SJCRH30 (cell line): ENCODE measurements at regions not wholly inside any gene's neighbourhood (a gene's known extent, or its start where the extent isn't known, plus 50 kb on each side); places are given as distances from the start of the nearest gene placed in this dataset.
"Not testable (repeated sequence)": the region's sequence is repeated elsewhere in the genome, so short reads cannot be mapped to it uniquely, and the experiment has no call there.

Source experiments
- DNase-seq, 2 experiments: peaks; one replicate each; pipeline ENCODE4 v3.0.0-alpha.2; 2015 to 2020
- H3K27ac ChIP-seq: fragments of 250-450 bp; sonication (Bioruptor Pico); 2 replicates; pipeline ENCODE4 v1.5.1; 2020; ENCODE audit warnings: mild to moderate bottlenecking, moderate library complexity
- H3K27me3 ChIP-seq: fragments of 250-450 bp; sonication (Bioruptor Pico); 2 replicates; pipeline ENCODE4 v1.5.1; 2020; ENCODE audit warnings: mild to moderate bottlenecking, moderate library complexity
- H3K36me3 ChIP-seq: fragments of 250-450 bp; sonication (Bioruptor Pico); 2 replicates; pipeline ENCODE4 v1.5.1; 2020; ENCODE audit warnings: mild to moderate bottlenecking, moderate library complexity
- H3K4me1 ChIP-seq: fragments of 250-450 bp; sonication (Bioruptor Pico); 2 replicates; pipeline ENCODE4 v1.5.1; 2020; ENCODE audit warnings: mild to moderate bottlenecking, moderate library complexity
- H3K4me3 ChIP-seq: fragments of 250-450 bp; sonication (Bioruptor Pico); 2 replicates; pipeline ENCODE4 v1.5.1; 2020; ENCODE audit warnings: mild to moderate bottlenecking, moderate library complexity
- H3K9me3 ChIP-seq: fragments of 250-450 bp; sonication (Bioruptor Pico); replicated peaks from 2 replicates; pipeline ENCODE4 v1.5.1; 2020; ENCODE audit warnings: mild to moderate bottlenecking, moderate library complexity

DNA sequence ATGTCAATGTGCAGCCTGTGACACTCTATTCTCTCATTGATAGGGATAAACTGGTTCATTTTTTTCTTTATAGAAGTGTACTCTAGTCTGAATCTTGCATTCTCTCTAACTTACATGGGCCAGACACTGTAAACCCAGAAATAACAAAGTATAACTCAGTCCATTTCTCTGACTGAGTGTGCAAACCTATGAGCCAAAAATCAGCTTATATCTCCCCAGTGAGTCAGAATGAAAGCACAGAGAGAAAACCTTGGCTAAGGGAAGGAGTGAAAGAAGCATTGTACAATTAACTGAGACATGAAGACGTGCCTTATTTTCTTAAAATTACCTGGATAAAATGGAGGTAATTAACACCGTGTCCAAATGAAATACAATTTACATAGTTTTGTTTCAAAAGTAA, 436.9 kb upstream of the IMPG1 start:
- no peaks in the 10 kb centered on the region for H3K36me3 ChIP-seq
- no peak overlapping the region for H3K27ac ChIP-seq
- no peaks in the 10 kb centered on the region for H3K4me1 ChIP-seq
- no peak overlapping the region for H3K4me3 ChIP-seq
- no peaks in the 10 kb centered on the region for H3K27me3 ChIP-seq
- no peak for DNase-seq
- H3K9me3 ChIP-seq: no peaks in the 10 kb centered on the region

GRCh38 chr6:76506808-76507207, 434.3 kb upstream of the IMPG1 start:
- no peaks in the 10 kb centered on the region for H3K9me3 ChIP-seq

DNA sequence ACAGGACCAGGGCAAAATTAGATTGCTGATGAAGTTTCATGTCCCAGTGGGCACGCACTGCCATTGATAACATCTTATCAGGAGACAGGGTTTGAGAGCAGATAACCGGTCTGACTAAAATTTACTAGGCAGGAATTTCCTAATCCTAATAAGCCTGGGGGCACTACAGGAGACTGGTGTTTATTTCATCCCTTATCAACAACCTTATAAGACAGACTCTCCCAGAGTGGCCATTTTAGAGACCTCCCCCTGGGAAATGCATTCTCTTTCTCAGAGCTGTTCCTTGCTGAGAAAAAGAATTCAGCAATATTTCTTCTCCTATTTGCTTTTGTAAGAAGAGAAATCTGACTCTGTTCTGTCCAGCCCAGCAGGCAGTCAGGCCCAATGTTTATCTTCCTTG, 423.4 kb upstream of the IMPG1 start:
- Histone ChIP-seq H3K9me3 (peaks cover 7% of the 10 kb centered on the region; the same call in 1 of the 2 replicates), H3K27me3 (no peaks in the 10 kb centered on the region), H3K27ac (no peak overlapping the region), H3K36me3 (no peaks in the 10 kb centered on the region), H3K4me3 (no peak overlapping the region), H3K4me1 (peaks cover under 1% of the 10 kb centered on the region; the same call in 1 of the 2 replicates)
- peak in 1 of 2 experiments; percentile 9 for DNase-seq

More at GRCh38 chr6:76506808-76507207, 434.3 kb upstream of the IMPG1 start:
- Histone ChIP-seq H3K4me3 (no peak overlapping the region), H3K27me3 (no peaks in the 10 kb centered on the region), H3K36me3 (no peaks in the 10 kb centered on the region), H3K27ac (no peak overlapping the region), H3K4me1 (no peaks in the 10 kb centered on the region)
- no peak for DNase-seq

DNA sequence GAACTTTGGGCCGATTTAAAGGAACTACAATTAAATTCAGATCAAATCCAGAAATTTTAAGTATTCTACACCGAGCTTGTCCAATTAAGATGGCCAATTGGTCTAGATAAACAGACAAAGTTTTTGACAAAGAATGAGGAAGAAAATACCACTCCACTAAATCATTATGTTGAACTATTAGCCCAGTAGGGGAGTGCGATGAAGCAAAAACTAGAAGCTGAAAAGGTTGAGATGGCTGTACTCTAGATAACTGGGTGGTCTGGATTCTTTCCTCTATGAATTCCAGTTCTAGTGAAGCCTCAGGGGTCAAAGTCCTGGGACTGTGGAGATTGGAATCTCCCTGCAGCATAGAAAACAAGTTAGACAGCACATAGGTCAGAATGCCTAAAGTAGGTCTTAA, 418.9 kb upstream of the IMPG1 start:
- H3K27me3 ChIP-seq, DNase-seq, H3K9me3 ChIP-seq, H3K36me3 ChIP-seq, H3K4me1 ChIP-seq, H3K4me3 ChIP-seq, H3K27ac ChIP-seq: not testable (repeated sequence)

- no peak overlapping the region for H3K27ac ChIP-seq
- peak; percentile 15 to 29 for DNase-seq
These were observed 418.0 kb upstream of the IMPG1 start for GRCh38 chr6:76490456-76490855.

DNA sequence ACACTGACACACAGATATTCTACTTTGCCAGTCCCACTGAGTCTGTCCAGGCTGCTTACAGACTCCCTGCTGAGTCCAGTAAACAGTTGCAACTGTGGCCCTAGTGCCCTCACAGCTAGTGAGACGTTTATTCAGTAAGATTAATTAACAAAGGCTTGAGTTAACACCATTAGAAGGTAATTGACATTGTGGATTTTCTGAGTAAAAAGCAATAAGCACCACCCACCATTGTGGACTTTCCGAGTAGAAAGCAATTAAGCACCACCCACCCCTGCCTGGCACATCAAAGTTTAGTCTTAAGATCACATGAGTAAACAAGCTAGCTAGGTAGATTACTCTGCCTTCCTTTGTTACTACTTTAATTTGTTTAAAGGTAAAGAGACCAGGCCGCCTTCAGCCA, 408.6 kb upstream of the IMPG1 start:
- no peak for DNase-seq
- H3K27me3 ChIP-seq: no peaks in the 10 kb centered on the region
- no peaks in the 10 kb centered on the region for H3K9me3 ChIP-seq
- no peaks in the 10 kb centered on the region for H3K36me3 ChIP-seq
- H3K27ac ChIP-seq: no peak overlapping the region
- no peaks in the 10 kb centered on the region for H3K4me1 ChIP-seq
- H3K4me3 ChIP-seq: no peak overlapping the region

More at GRCh38 chr6:76490456-76490855, 418.0 kb upstream of the IMPG1 start:
- H3K9me3 ChIP-seq: peaks cover 2% of the 10 kb centered on the region; the same call in 1 of the 2 replicates
- peaks cover 6% of the 10 kb centered on the region for H3K4me1 ChIP-seq
- no peaks in the 10 kb centered on the region for H3K27me3 ChIP-seq
- no peak overlapping the region for H3K4me3 ChIP-seq
- no peaks in the 10 kb centered on the region for H3K36me3 ChIP-seq

DNA sequence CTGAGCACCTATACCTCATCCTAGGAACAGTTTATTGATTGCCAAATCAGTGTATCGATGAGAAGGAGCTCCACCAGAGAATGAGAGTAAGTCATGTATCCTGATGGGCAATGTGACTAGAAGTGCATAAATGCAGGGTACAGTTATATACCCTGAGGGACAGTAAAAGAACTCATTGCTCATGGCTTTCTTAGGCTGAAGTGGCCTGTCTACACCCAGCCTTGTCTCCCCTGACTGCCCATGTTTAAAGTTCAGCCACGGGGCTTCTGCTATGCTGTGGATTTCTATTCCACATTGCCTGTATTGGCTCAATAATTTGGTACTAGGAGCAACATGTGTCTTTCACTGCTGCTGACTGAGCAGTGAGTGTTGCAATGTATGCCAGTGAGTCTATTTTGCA, 400.4 kb upstream of the IMPG1 start:
- H3K4me3 ChIP-seq: no peak overlapping the region
- no peak overlapping the region for H3K27ac ChIP-seq
- no peak for DNase-seq
- no peaks in the 10 kb centered on the region for H3K9me3 ChIP-seq
- H3K36me3 ChIP-seq: no peaks in the 10 kb centered on the region
- H3K4me1 ChIP-seq: no peaks in the 10 kb centered on the region
- no peaks in the 10 kb centered on the region for H3K27me3 ChIP-seq

- Histone ChIP-seq H3K9me3 (no peaks in the 10 kb centered on the region), H3K36me3 (no peaks in the 10 kb centered on the region), H3K4me1 (no peaks in the 10 kb centered on the region), H3K4me3 (no peak overlapping the region), H3K27ac (no peak overlapping the region), H3K27me3 (no peaks in the 10 kb centered on the region)
- no peak for DNase-seq
These were observed 393.8 kb upstream of the IMPG1 start for GRCh38 chr6:76466286-76466685.

- H3K4me3 ChIP-seq: no peak overlapping the region
- no peak overlapping the region for H3K27ac ChIP-seq
- no peaks in the 10 kb centered on the region for H3K36me3 ChIP-seq
- H3K27me3 ChIP-seq: no peaks in the 10 kb centered on the region
- no peaks in the 10 kb centered on the region for H3K4me1 ChIP-seq
- H3K9me3 ChIP-seq: no peaks in the 10 kb centered on the region
- DNase-seq: no peak
These were observed 392.9 kb upstream of the IMPG1 start for GRCh38 chr6:76465410-76465809.

GRCh38 chr6:76453270-76453669, 380.8 kb upstream of the IMPG1 start:
- H3K27me3 ChIP-seq: no peaks in the 10 kb centered on the region
- H3K4me1 ChIP-seq: no peaks in the 10 kb centered on the region
- no peaks in the 10 kb centered on the region for H3K36me3 ChIP-seq
- H3K9me3 ChIP-seq: no peaks in the 10 kb centered on the region
- H3K4me3 ChIP-seq: no peak overlapping the region
- no peak for DNase-seq
- H3K27ac ChIP-seq: no peak overlapping the region

GRCh38 chr6:76451926-76452709, 379.7 kb upstream of the IMPG1 start:
- H3K4me1 ChIP-seq: no peaks in the 10 kb centered on the region
- no peak for DNase-seq
- no peaks in the 10 kb centered on the region for H3K9me3 ChIP-seq
- H3K36me3 ChIP-seq: no peaks in the 10 kb centered on the region
- no peak overlapping the region for H3K4me3 ChIP-seq
- H3K27me3 ChIP-seq: no peaks in the 10 kb centered on the region
- no peak overlapping the region for H3K27ac ChIP-seq

GRCh38 chr6:76448109-76448508, 375.6 kb upstream of the IMPG1 start:
- peaks cover 5% of the 10 kb centered on the region; the same call in 1 of the 2 replicates for H3K9me3 ChIP-seq
- DNase-seq: no peak
- no peaks in the 10 kb centered on the region for H3K36me3 ChIP-seq
- H3K4me1 ChIP-seq: no peaks in the 10 kb centered on the region
- H3K27ac ChIP-seq: no peak overlapping the region
- H3K27me3 ChIP-seq: no peaks in the 10 kb centered on the region
- no peak overlapping the region for H3K4me3 ChIP-seq

DNA sequence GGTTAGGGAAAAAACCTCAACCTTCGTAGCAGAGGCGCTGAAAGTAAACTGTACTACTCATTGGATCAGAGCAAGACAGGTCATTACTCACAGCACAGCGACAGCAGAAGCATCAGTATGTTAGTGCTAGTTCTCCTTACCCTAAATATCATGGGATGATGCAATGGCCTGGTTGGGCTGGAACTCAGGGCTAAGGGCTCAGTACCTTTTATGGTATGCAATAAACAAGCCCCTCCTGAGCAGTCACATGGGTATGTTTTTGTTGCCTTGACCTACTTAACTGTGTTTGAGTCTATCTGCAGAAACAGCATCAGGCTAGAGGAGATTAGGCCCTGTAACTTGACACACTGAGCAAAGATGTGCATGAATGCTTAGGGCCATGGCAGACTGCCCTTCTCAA, 369.4 kb upstream of the IMPG1 start:
- peak in 1 of 2 experiments; percentile 41 for DNase-seq
- H3K27me3 ChIP-seq: no peaks in the 10 kb centered on the region
- peaks cover 5% of the 10 kb centered on the region; the same call in 1 of the 2 replicates for H3K9me3 ChIP-seq
- H3K27ac ChIP-seq: no peak overlapping the region
- H3K4me3 ChIP-seq: no peak overlapping the region
- no peaks in the 10 kb centered on the region for H3K36me3 ChIP-seq
- no peaks in the 10 kb centered on the region for H3K4me1 ChIP-seq

GRCh38 chr6:76439811-76440210, 367.3 kb upstream of the IMPG1 start:
- Histone ChIP-seq H3K9me3 (peaks cover 5% of the 10 kb centered on the region; the same call in 1 of the 2 replicates), H3K27ac (no peak overlapping the region), H3K4me3 (no peak overlapping the region), H3K27me3 (no peaks in the 10 kb centered on the region), H3K36me3 (no peaks in the 10 kb centered on the region), H3K4me1 (no peaks in the 10 kb centered on the region)
- DNase-seq: no peak

- Histone ChIP-seq H3K27ac (no peak overlapping the region), H3K9me3 (peaks cover 5% of the 10 kb centered on the region; the same call in 1 of the 2 replicates), H3K4me3 (no peak overlapping the region), H3K36me3 (no peaks in the 10 kb centered on the region), H3K4me1 (no peaks in the 10 kb centered on the region), H3K27me3 (no peaks in the 10 kb centered on the region)
- no peak for DNase-seq
These were observed 366.3 kb upstream of the IMPG1 start for GRCh38 chr6:76438768-76439167.

GRCh38 chr6:76435174-76435573, 362.7 kb upstream of the IMPG1 start:
- peak in 1 of 2 experiments; percentile 39 for DNase-seq
- Histone ChIP-seq H3K9me3 (no peaks in the 10 kb centered on the region), H3K4me3 (no peak overlapping the region)

More at GRCh38 chr6:76435174-76435573, 362.7 kb upstream of the IMPG1 start:
- Histone ChIP-seq H3K27me3 (no peaks in the 10 kb centered on the region), H3K36me3 (no peaks in the 10 kb centered on the region), H3K27ac (no peak overlapping the region), H3K4me1 (no peaks in the 10 kb centered on the region)
